ENCODE measurements at regions not wholly inside any gene's neighbourhood (a gene's known extent, or its start where the extent isn't known, plus 50 kb on each side); places are given as distances from the start of the nearest gene placed in this dataset.
"Not testable (repeated sequence)": the region's sequence is repeated elsewhere in the genome, so short reads cannot be mapped to it uniquely, and the experiment has no call there.

DNA sequence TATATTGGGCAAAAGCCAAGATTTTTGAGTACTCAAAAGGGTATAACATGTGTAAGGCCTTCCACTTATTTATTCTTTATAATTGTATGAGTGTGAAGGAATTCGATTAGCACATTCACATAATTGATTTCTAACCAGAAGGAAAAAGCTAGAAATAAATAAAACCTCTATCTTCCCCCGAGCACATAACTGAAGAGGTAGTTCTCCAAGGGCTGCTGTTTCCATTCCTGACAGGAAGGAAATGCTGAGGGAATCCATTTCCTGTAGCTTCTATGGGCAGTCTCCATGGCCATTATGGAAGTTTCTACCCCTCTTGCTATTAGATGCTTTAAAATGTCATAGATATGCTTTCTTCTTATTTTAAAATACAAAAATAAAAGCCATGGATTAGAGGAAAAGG lies 70.5 kb upstream of the ABCB5 start:
- intact Hi-C loops (cut with micrococcal nuclease): no loop called here
- H3K27ac ChIP-seq (replicated peaks): no peak overlapping the region
- H3K27me3 ChIP-seq (ENCODE audit: low read depth): no peaks in the 10 kb centered on the region
- H3K4me1 ChIP-seq: peaks cover 7% of the 10 kb centered on the region
- H3K36me3 ChIP-seq: no peaks in the 10 kb centered on the region
- no peak overlapping the region for H3K4me3 ChIP-seq
- H3K9me3 ChIP-seq (replicated peaks): peaks cover 10% of the 10 kb centered on the region
- TF ChIP-seq, protein P1, sequence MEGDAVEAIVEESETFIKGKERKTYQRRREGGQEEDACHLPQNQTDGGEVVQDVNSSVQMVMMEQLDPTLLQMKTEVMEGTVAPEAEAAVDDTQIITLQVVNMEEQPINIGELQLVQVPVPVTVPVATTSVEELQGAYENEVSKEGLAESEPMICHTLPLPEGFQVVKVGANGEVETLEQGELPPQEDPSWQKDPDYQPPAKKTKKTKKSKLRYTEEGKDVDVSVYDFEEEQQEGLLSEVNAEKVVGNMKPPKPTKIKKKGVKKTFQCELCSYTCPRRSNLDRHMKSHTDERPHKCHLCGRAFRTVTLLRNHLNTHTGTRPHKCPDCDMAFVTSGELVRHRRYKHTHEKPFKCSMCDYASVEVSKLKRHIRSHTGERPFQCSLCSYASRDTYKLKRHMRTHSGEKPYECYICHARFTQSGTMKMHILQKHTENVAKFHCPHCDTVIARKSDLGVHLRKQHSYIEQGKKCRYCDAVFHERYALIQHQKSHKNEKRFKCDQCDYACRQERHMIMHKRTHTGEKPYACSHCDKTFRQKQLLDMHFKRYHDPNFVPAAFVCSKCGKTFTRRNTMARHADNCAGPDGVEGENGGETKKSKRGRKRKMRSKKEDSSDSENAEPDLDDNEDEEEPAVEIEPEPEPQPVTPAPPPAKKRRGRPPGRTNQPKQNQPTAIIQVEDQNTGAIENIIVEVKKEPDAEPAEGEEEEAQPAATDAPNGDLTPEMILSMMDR (IDR thresholded peaks at IDR 0.05; ENCODE audit: borderline replicate concordance): no peak
- DNase-seq: no peak

- H3K4me3 ChIP-seq; H3K27ac ChIP-seq (replicated peaks); H3K27me3 ChIP-seq (ENCODE audit: low read depth); H3K36me3 ChIP-seq; DNase-seq; H3K9me3 ChIP-seq (replicated peaks); intact Hi-C loops (cut with micrococcal nuclease); H3K4me1 ChIP-seq: not testable (repeated sequence)
These were observed 68.5 kb upstream of the ABCB5 start for GRCh38 chr7:20546958-20547357.

DNA sequence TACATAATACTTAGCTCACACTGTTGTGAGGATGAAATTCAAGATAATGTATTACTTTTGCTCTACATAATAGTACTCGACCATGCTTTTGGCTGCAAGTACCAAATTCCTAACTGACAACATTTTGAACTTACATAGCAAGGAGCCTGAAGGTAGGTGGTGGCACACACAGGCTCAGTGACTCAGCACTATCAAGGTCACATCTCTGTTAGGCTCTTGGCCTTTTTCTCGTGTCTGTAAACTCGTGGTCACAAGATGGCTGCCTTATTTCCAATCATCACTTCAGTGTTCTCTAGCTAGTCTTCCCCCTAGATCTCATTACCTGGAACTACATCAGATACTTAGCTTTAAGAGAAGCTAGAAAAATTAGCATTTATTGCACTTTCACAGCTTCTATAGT lies 61.4 kb upstream of the ABCB5 start:
- intact Hi-C loops (cut with micrococcal nuclease): no loop called here
- Histone ChIP-seq H3K9me3 (replicated peaks) (no peaks in the 10 kb centered on the region), H3K4me3 (no peak overlapping the region), H3K27me3 (ENCODE audit: low read depth) (no peaks in the 10 kb centered on the region), H3K4me1 (no peaks in the 10 kb centered on the region), H3K27ac (replicated peaks) (no peak overlapping the region), H3K36me3 (no peaks in the 10 kb centered on the region)
- TF ChIP-seq, protein P1 (IDR thresholded peaks at IDR 0.05; ENCODE audit: borderline replicate concordance): no peak
- DNase-seq: no peak

- Histone ChIP-seq H3K9me3 (replicated peaks) (no peaks in the 10 kb centered on the region), H3K36me3 (no peaks in the 10 kb centered on the region), H3K4me1 (no peaks in the 10 kb centered on the region), H3K27ac (replicated peaks) (no peak overlapping the region), H3K27me3 (ENCODE audit: low read depth) (no peaks in the 10 kb centered on the region), H3K4me3 (no peak overlapping the region)
- no peak for DNase-seq
- TF ChIP-seq, protein P1 (IDR thresholded peaks at IDR 0.05; ENCODE audit: borderline replicate concordance): no peak
- intact Hi-C loops (cut with micrococcal nuclease): no loop called here
These were observed 59.4 kb upstream of the ABCB5 start for GRCh38 chr7:20556091-20556490.

DNA sequence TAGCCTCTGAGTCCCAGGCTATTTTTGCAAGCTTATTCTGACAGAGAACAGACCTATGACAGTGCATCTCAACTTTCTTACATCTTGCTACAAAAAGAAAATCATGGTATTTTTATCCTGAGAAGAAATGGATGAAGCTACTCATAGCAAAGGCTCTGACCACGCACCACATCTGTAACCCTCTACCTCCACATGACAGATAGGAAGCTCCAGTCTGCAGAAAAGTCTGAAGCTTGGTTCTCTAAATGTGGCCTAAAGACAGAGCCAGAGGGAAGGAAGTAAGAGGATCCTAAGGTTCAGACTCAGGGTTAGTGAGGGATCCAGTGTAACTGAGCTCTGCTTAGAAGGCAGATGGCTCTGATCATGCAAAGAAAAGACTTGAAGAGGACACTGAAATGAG lies 58.4 kb upstream of the ABCB5 start:
- TF ChIP-seq, protein P1 (IDR thresholded peaks at IDR 0.05; ENCODE audit: borderline replicate concordance): no peak

DNA sequence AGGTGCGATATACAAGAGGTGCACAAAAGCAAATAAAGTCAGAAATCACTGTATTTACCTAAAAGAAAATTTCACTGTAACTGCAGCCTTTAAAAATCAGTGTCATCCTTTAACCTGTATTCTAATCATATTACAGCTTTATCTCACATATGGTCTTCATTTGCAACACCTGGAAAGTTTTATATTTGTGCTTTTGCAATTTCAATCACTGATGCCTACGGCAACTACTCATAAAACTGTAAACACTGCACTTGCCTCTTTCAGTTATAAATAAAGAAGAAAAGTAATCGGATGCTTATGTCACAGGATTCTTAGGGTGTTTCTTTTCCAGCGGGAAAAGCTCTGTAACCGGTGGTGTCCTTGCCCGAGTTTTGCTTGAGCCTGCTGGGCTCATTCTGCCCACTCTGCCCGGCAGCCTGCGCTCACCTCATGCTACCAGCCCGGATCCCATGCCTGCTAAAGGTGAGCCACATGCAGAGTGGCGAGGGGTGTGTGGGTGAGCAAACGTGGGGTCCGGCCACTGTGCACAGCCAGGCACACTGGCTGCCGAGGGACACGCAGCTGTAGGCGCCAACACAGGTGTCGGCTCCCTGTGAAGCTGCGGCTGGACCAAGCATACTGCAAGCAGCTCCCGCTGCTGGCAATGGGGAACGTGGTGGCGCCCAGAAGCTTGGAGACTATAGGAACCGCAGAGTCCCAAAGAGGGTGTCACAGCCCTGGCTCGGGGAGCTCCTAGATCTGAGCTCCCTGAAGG lies 56.3 kb upstream of the ABCB5 start:
- Histone ChIP-seq H3K9me3 (replicated peaks) (no peaks in the 10 kb centered on the region), H3K4me1 (no peaks in the 10 kb centered on the region), H3K4me3 (no peak overlapping the region), H3K36me3 (no peaks in the 10 kb centered on the region), H3K27ac (replicated peaks) (no peak overlapping the region), H3K27me3 (ENCODE audit: low read depth) (no peaks in the 10 kb centered on the region)
- intact Hi-C loops (cut with micrococcal nuclease): no loop called here
- TF ChIP-seq, protein P1 (IDR thresholded peaks at IDR 0.05; ENCODE audit: borderline replicate concordance): no peak
- DNase-seq: no peak

More for the DNA sequence above, 58.4 kb upstream of the ABCB5 start:
- no peaks in the 10 kb centered on the region for H3K4me1 ChIP-seq
- H3K9me3 ChIP-seq (replicated peaks): no peaks in the 10 kb centered on the region
- intact Hi-C loops (cut with micrococcal nuclease): no loop called here
- no peak overlapping the region for H3K27ac ChIP-seq (replicated peaks)
- no peak for DNase-seq
- H3K36me3 ChIP-seq: no peaks in the 10 kb centered on the region
- H3K27me3 ChIP-seq (ENCODE audit: low read depth): no peaks in the 10 kb centered on the region
- H3K4me3 ChIP-seq: no peak overlapping the region

Data from left ventricle myocardium inferior (tissue), 1 donor.